Spleen (tissue), 11 donors: ENCODE measurements at regions not wholly inside any gene's neighbourhood (a gene's known extent, or its start where the extent isn't known, plus 50 kb on each side); places are given as distances from the start of the nearest gene placed in this dataset.

Source experiments
- DNase-seq: peaks from one replicate; pipeline ENCODE4 v3.0.0-alpha.2; 2020
- H3K27ac ChIP-seq, 8 donors: fragments of 200-600 bp; sonication (generic) in 7 of 8; 1 replicate in 4 of 8; 2 replicates in 4 of 8; pipeline versions ENCODE4 v1.5.0 to v1.8.0; 2016 to 2021; ENCODE audit warnings: inconsistent platforms in 4 of 8, mild to moderate bottlenecking in 4 of 8, moderate library complexity in 1 of 8
- H3K27me3 ChIP-seq, 7 donors: fragments of 200-600 bp; sonication (generic) in 6 of 7; replicated peaks in 1 of 7; 1 replicate in 4 of 7; 2 replicates in 3 of 7; pipeline versions ENCODE4 v1.5.0 to v1.8.0; 2016 to 2021; ENCODE audit warnings: inconsistent platforms in 3 of 7, mild to moderate bottlenecking in 1 of 7
- H3K36me3 ChIP-seq, 6 donors: fragments of 200-600 bp; sonication (generic) in 5 of 6; 1 replicate in 4 of 6; 2 replicates in 2 of 6; pipeline versions ENCODE4 v1.5.0 to v1.8.0; 2016 to 2021; ENCODE audit warnings: inconsistent platforms in 2 of 6
- H3K4me1 ChIP-seq, 6 donors: fragments of 200-600 bp; sonication (generic) in 5 of 6; 1 replicate in 3 of 6; 2 replicates in 3 of 6; pipeline versions ENCODE4 v1.5.0 to v1.8.0; 2016 to 2021; ENCODE audit warnings: inconsistent platforms in 3 of 6
- H3K4me3 ChIP-seq, 8 donors: fragments of 200-600 bp; sonication (generic) in 7 of 8; 1 replicate in 4 of 8; 2 replicates in 4 of 8; pipeline versions ENCODE4 v1.5.0 to v1.8.0; 2016 to 2021; ENCODE audit warnings: inconsistent platforms in 4 of 8, mild to moderate bottlenecking in 4 of 8, moderate library complexity in 2 of 8
- H3K9me3 ChIP-seq, 8 donors: fragments of 200-600 bp; sonication (generic) in 7 of 8; 1 replicate in 4 of 8; 2 replicates in 4 of 8; pipeline versions ENCODE4 v1.5.0 to v1.8.0; 2016 to 2021; ENCODE audit warnings: inconsistent platforms in 4 of 8
- CTCF ChIP-seq, 11 experiments: fragments of 200-600 bp in 7 of 11; fragments of 450-650 bp in 4 of 11; sonication (generic) in 4 of 11; IDR thresholded peaks in 8 of 11; conservative IDR thresholded peaks in 3 of 11; 1 replicate in 7 of 11; 2 replicates in 4 of 11; pipeline versions ENCODE4 v1.4.0 to v1.8.0; 2016 to 2021; ENCODE audit warnings: antibody characterized with exemption in 11 of 11, inconsistent platforms in 4 of 11, mild to moderate bottlenecking in 1 of 11
- POLR2A ChIP-seq, 3 donors: fragments of 450-650 bp; IDR thresholded peaks; one replicate each; pipeline ENCODE4 v1.5.1; 2017; ENCODE audit warnings: antibody characterized with exemption in 3 of 3, mild to moderate bottlenecking in 1 of 3
- POLR2AphosphoS5 ChIP-seq, 3 donors: sonication (generic); formaldehyde crosslinking; IDR thresholded peaks; one replicate each; pipeline ENCODE4 v1.5.1; 2017; ENCODE audit warnings: antibody characterized with exemption in 3 of 3
- WGBS, 5 donors: extraction: QIAGEN DNeasy Blood & Tissue Kit in 3 of 5; methylation state at CpG; one replicate each; pipeline versions ENCODE4 v1.1.5 to v1.1.7; 2013 to 2018; 5-methylcytosine and 5-hydroxymethylcytosine counted together
- intact Hi-C: fragments of 100-400 bp; cut with DNase I; formaldehyde crosslinking; loops from one replicate; pipeline ENCODE4 v1.15.0; 2023; ENCODE audit warnings: low total_unique reads
- donor health status: healthy with polysubstance abuse.
- donor health status: DM: no; HTN: no; CAD: no; lungs with moderate emphysema.
- donor health status: DM: no; HTN: no; CAD: no.
- donor health status: Bipolar disorder and iron deficiency.
- donor health status: healthy.
- donor health status: DM: no; HTN: no; CAD: no.
- donor health status: DM: yes; HTN: yes; CAD: no.

GRCh38 chr7:22658031-22658430 is 69.0 kb upstream of the IL6 start:
- H3K27me3 ChIP-seq, result no peaks in the 10 kb centered on the region
- H3K27ac ChIP-seq, result peak overlapping the region in 1 of 8 donors; percentile 79
- no peak overlapping the region for H3K4me3 ChIP-seq
- WGBS, 5 donors, result 83 to 96% (median 92%) methylated on average over 3 of the region's 3 CpGs
- no peak for DNase-seq
- H3K36me3 ChIP-seq, result no peaks in the 10 kb centered on the region
- intact Hi-C loops, result loop anchor here (5.0 kb wide), 1 partner anchor 69 kb away; the partner anchor contains the start of gene IL6
- H3K4me1 ChIP-seq, result peaks cover 0 to 50% (median 22%) of the 10 kb centered on the region in 6 donors
- TF ChIP-seq POLR2AphosphoS5 (IDR thresholded peaks at IDR 0.05), result no peak
- no peak for TF ChIP-seq CTCF (IDR thresholded peaks at IDR 0.05 in 8 of 11, conservative IDR thresholded peaks at IDR 0.05 in 3 of 11)
- TF ChIP-seq POLR2A (IDR thresholded peaks at IDR 0.05), result no peak
- H3K9me3 ChIP-seq, result no peaks in the 10 kb centered on the region

GRCh38 chr7:22657479-22657878 is 69.5 kb upstream of the IL6 start:
- H3K27me3 ChIP-seq, result no peaks in the 10 kb centered on the region
- H3K36me3 ChIP-seq, result peaks cover 0 to 5% (median 0%) of the 10 kb centered on the region in 6 donors
- H3K9me3 ChIP-seq, result no peaks in the 10 kb centered on the region
- H3K4me1 ChIP-seq, result peaks cover 0 to 44% (median 16%) of the 10 kb centered on the region in 6 donors
- H3K27ac ChIP-seq, result peak overlapping the region in 1 of 8 donors; percentile 79
- intact Hi-C loops, result loop anchor here (5.0 kb wide), 1 partner anchor 70 kb away; the partner anchor contains the start of gene IL6
- peak in 5 of 11 experiments; percentile 20 to 49 (median 39) for TF ChIP-seq CTCF (IDR thresholded peaks at IDR 0.05 in 8 of 11, conservative IDR thresholded peaks at IDR 0.05 in 3 of 11)
- TF ChIP-seq POLR2AphosphoS5 (IDR thresholded peaks at IDR 0.05), result no peak
- no peak overlapping the region for H3K4me3 ChIP-seq
- WGBS, 5 donors, result 39 to 61% (median 52%) methylated on average over 1 of the region's 1 CpG
- no peak for DNase-seq

DNA sequence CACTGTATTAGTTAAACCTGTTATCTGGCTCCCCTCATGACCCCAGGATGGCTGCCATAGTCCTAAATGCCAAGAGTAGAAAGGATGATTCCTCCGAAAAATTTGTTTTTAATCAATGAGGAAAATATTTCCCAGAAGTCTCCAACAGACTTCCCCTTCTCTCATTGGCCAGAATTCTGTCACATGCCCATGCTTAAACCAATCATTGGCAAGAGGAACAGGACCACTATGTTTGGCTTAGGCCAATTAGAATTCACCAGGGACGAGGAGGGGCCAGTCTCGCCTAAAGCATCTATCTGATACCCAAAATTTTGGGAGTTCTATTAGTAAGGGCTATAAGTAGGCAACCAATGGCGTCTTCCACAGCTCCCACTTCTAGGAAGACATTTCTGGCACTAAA is 71.2 kb upstream of the IL6 start:
- H3K27ac ChIP-seq, result no peak overlapping the region
- no peak for DNase-seq
- WGBS, 5 donors, result 90 to 98% (median 93%) methylated on average over 4 of the region's 4 CpGs
- H3K4me3 ChIP-seq, result no peak overlapping the region
- intact Hi-C loops, result loop anchor here (5.0 kb wide), 1 partner anchor 72 kb away; the partner anchor contains the start of gene IL6
- H3K27me3 ChIP-seq, result no peaks in the 10 kb centered on the region
- no peaks in the 10 kb centered on the region for H3K9me3 ChIP-seq
- TF ChIP-seq CTCF (IDR thresholded peaks at IDR 0.05 in 8 of 11, conservative IDR thresholded peaks at IDR 0.05 in 3 of 11), result no peak
- no peak for TF ChIP-seq POLR2AphosphoS5 (IDR thresholded peaks at IDR 0.05)
- no peak for TF ChIP-seq POLR2A (IDR thresholded peaks at IDR 0.05)
- peaks cover 0 to 20% (median 0%) of the 10 kb centered on the region in 6 donors for H3K36me3 ChIP-seq
- H3K4me1 ChIP-seq, result peaks cover 0 to 27% (median 4%) of the 10 kb centered on the region in 6 donors

- peaks cover 0 to 25% (median 0%) of the 10 kb centered on the region in 6 donors for H3K36me3 ChIP-seq
- H3K4me3 ChIP-seq, result no peak overlapping the region
- no peaks in the 10 kb centered on the region for H3K27me3 ChIP-seq
- no peaks in the 10 kb centered on the region for H3K9me3 ChIP-seq
- peaks cover 0 to 26% (median 4%) of the 10 kb centered on the region in 6 donors for H3K4me1 ChIP-seq
- no peak for DNase-seq
- 79 to 100% (median 89%) methylated on average over 1 of the region's 1 CpG for WGBS, 5 donors
- TF ChIP-seq POLR2A (IDR thresholded peaks at IDR 0.05), result no peak
- no peak for TF ChIP-seq POLR2AphosphoS5 (IDR thresholded peaks at IDR 0.05)
- no peak for TF ChIP-seq CTCF (IDR thresholded peaks at IDR 0.05 in 8 of 11, conservative IDR thresholded peaks at IDR 0.05 in 3 of 11)
- H3K27ac ChIP-seq, result no peak overlapping the region
- intact Hi-C loops, result loop anchor here (5.0 kb wide), 1 partner anchor 72 kb away; the partner anchor contains the start of gene IL6
These were observed 72.2 kb upstream of the IL6 start for GRCh38 chr7:22654831-22655230.
